GM12878 (cell line): ENCODE measurements at regions not wholly inside any gene's neighbourhood (a gene's known extent, or its start where the extent isn't known, plus 50 kb on each side); places are given as distances from the start of the nearest gene placed in this dataset.

Source experiments
- ATAC-seq: fragments of 200-7000 bp; cut with Tn5 transposase; 3 replicates; pipeline ENCODE4 v1.9.1; 2020; ENCODE audit warnings: mild to moderate bottlenecking, moderate library complexity
- BruUV-seq: library from RNA; stranded (reverse); fragments of 400-500 nt; replicated peaks from 2 replicates; lab custom pipeline; 2021; lab: Mats Ljungman, UMichigan
- CTCF ChIA-PET: fragments of 300-600 bp; sonication (Branson Sonifier 250); formaldehyde crosslinking; extraction: SDS; loops from one replicate; lab custom pipeline; 2021; ENCODE audit warnings: inconsistent platforms; lab: Yijun Ruan, JAX
- POLR2A ChIA-PET: fragments of 350-600 bp; formaldehyde crosslinking; extraction: SDS; loops from one replicate; lab custom pipeline; 2021; ENCODE audit warnings: inconsistent platforms; lab: Charles Lee
- RAD21 ChIA-PET: fragments of 300-600 bp; sonication (Branson Sonifier 250); formaldehyde crosslinking; loops from one replicate; lab custom pipeline; 2023; ENCODE audit warnings: antibody characterized with exemption; ENCODE audit not compliant: unreplicated experiment; lab: Charles Lee
- SMC1A ChIA-PET: fragments of 300-600 bp; sonication (Branson Sonifier 250); formaldehyde crosslinking; loops from one replicate; lab custom pipeline; 2023; ENCODE audit not compliant: unreplicated experiment, uncharacterized antibody; lab: Charles Lee
- DNase-seq: peaks from one replicate; pipeline ENCODE4 v3.0.0-alpha.2; 2011; ENCODE audit warnings: low read depth, low spot score
- FAIRE-seq: peaks from 3 replicates; lab custom pipeline; 2011; peaks lifted over from hg19 to GRCh38; lab: Jason Lieb, UNC
- H2AFZ ChIP-seq: 2 replicates; pipeline ENCODE4 v1.6.0; 2011; ENCODE audit warnings: low read depth, low read length, control low read depth; ENCODE audit not compliant: control insufficient read depth
- H3K27ac ChIP-seq: 2 replicates; pipeline ENCODE4 v1.5.1; 2011; ENCODE audit warnings: control low read depth; ENCODE audit not compliant: control insufficient read depth, insufficient read depth
- H3K27me3 ChIP-seq, 2 experiments: replicated peaks in 1 of 2; 2 replicates each; pipeline versions ENCODE4 v1.6.0 to v1.6.1; 2011; ENCODE audit warnings: low read length in 1 of 2; ENCODE audit not compliant: control insufficient read depth in 2 of 2, insufficient read depth in 2 of 2
- H3K36me3 ChIP-seq, 2 experiments: 2 replicates each; pipeline ENCODE4 v1.5.1; 2011; ENCODE audit warnings: low read length in 1 of 2; ENCODE audit not compliant: control insufficient read depth in 2 of 2, insufficient read depth in 2 of 2
- H3K4me1 ChIP-seq: 2 replicates; pipeline ENCODE4 v1.6.1; 2011; ENCODE audit warnings: mild to moderate bottlenecking, low read length, moderate library complexity, mixed read lengths; ENCODE audit not compliant: control insufficient read depth, insufficient read depth
- H3K4me2 ChIP-seq: 2 replicates; pipeline ENCODE4 v1.6.0; 2011; ENCODE audit warnings: control low read depth; ENCODE audit not compliant: control insufficient read depth, insufficient read depth
- H3K4me3 ChIP-seq: fragments of 200-600 bp; sonication (generic); 2 replicates; pipeline ENCODE4 v1.5.1; 2016
- H3K79me2 ChIP-seq: 2 replicates; pipeline ENCODE4 v1.6.0; 2011; ENCODE audit warnings: low read length; ENCODE audit not compliant: control insufficient read depth, insufficient read depth
- H3K9ac ChIP-seq: 2 replicates; pipeline ENCODE4 v1.8.0; 2011; ENCODE audit warnings: low read length, control low read depth, mixed read lengths; ENCODE audit not compliant: control insufficient read depth, insufficient read depth
- H3K9me3 ChIP-seq: replicated peaks from 3 replicates; pipeline ENCODE4 v1.5.1; 2011; ENCODE audit warnings: mild to moderate bottlenecking, low read length; ENCODE audit not compliant: control insufficient read depth, insufficient read depth
- H4K20me1 ChIP-seq: 2 replicates; pipeline ENCODE4 v1.6.0; 2011; ENCODE audit not compliant: control insufficient read depth, insufficient read depth
- ATF7 ChIP-seq: fragments of 450-650 bp; IDR thresholded peaks from 2 replicates; pipeline ENCODE4 v1.6.1; 2016; ENCODE audit warnings: low read depth, mild to moderate bottlenecking
- CBX5 ChIP-seq: sonication (generic); IDR thresholded peaks from 2 replicates; pipeline ENCODE4 v1.6.1; 2016; ENCODE audit warnings: low read depth, moderate library complexity, mild to moderate bottlenecking, inconsistent platforms
- JUNB ChIP-seq: IDR thresholded peaks from 2 replicates; pipeline ENCODE4 v1.6.1; 2016; ENCODE audit warnings: antibody characterized with exemption, mild to moderate bottlenecking
- NFIC ChIP-seq: IDR thresholded peaks from 2 replicates; pipeline ENCODE4 v1.6.1; 2012; ENCODE audit warnings: low read depth, mild to moderate bottlenecking, inconsistent platforms, low read length, moderate library complexity
- POU2F2 ChIP-seq: IDR thresholded peaks from 3 replicates; pipeline ENCODE4 v1.6.1; 2011; ENCODE audit warnings: low read depth, mild to moderate bottlenecking, low read length, borderline replicate concordance
- RUNX3 ChIP-seq: IDR thresholded peaks from 2 replicates; pipeline ENCODE4 v1.6.1; 2012; ENCODE audit warnings: low read length, inconsistent platforms
- SPI1 ChIP-seq: IDR thresholded peaks from 2 replicates; pipeline ENCODE4 v1.6.1; 2011; ENCODE audit warnings: low read depth, mild to moderate bottlenecking, low read length, moderate library complexity, borderline replicate concordance; ENCODE audit not compliant: insufficient read depth
- WGBS: methylation state at CpG from one replicate; pipeline ENCODE4 v1.1.6; 2016; ENCODE audit warnings: low lambda C conversion rate; ENCODE audit not compliant: insufficient replicate concordance, insufficient coverage; ENCODE audit errors: missing lambda C conversion rate; 5-methylcytosine and 5-hydroxymethylcytosine counted together
- in situ Hi-C: fragments of 300-500 bp; cut with MboI; formaldehyde crosslinking; loops from 9 replicates; pipeline ENCODE4 v1.14.3; 2018; ENCODE audit warnings: mixed read lengths
- intact Hi-C: fragments of 100-400 bp; cut with micrococcal nuclease; formaldehyde crosslinking; loops from one replicate; pipeline ENCODE4 v1.14.2; 2022; ENCODE audit not compliant: unreplicated experiment
- TF ChIP-seq, protein P1 (sequence below): fragments of 450-650 bp; IDR thresholded peaks from 2 replicates; pipeline ENCODE4 v1.6.1; 2017; ENCODE audit warnings: low read depth, mild to moderate bottlenecking, moderate library complexity

DNA sequence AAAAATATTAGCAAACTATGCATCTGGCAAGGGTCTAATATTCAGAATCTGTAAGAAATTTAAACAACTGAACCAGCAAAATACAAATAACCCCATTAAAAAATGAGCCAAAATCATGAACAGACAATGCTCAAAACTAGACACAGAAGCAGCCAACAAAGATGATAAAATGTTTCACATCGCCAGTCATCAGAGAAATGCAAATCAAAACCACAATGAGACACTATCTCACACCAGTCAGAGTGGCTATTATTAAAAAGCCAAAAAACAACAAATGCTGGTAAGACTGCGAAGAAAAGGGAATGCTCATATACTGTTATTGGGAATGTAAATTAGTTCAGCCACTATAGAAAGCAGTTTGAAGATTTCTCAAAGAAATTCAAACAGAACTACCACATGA, 201.3 kb upstream of the CPEB2 start:
- H3K4me1 ChIP-seq: no peaks in the 10 kb centered on the region
- POLR2A ChIA-PET: interaction anchor here (0.9 kb wide), 1 partner anchor 42 kb away, joined by 3 read pairs; no protein-coding TSS in a partner anchor
- 24% methylated on average over 2 of the region's 2 CpGs for WGBS
- H3K9ac ChIP-seq: no peak overlapping the region
- in situ Hi-C loops (no loop called here), intact Hi-C loops (no loop called here)
- TF ChIP-seq POU2F2 (peak; percentile 38; the same call in 1 of the 3 replicates), CBX5 (0 out of 2 replicates have a peak, but pooled peaks have one; percentile 27), ATF7 (0 out of 2 replicates have a peak, but pooled peaks have one; percentile 14), RUNX3 (peak; percentile 76), SPI1 (no peak), NFIC (peak; percentile 35; the same call in 1 of the 2 replicates), JUNB (peak; percentile 14; the same call in 1 of the 2 replicates)
- TF ChIP-seq, protein P1, sequence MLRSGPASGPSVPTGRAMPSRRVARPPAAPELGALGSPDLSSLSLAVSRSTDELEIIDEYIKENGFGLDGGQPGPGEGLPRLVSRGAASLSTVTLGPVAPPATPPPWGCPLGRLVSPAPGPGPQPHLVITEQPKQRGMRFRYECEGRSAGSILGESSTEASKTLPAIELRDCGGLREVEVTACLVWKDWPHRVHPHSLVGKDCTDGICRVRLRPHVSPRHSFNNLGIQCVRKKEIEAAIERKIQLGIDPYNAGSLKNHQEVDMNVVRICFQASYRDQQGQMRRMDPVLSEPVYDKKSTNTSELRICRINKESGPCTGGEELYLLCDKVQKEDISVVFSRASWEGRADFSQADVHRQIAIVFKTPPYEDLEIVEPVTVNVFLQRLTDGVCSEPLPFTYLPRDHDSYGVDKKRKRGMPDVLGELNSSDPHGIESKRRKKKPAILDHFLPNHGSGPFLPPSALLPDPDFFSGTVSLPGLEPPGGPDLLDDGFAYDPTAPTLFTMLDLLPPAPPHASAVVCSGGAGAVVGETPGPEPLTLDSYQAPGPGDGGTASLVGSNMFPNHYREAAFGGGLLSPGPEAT: no peak
- CTCF ChIA-PET: no interaction called here
- no peaks in the 10 kb centered on the region for H4K20me1 ChIP-seq
- no peak overlapping the region for H3K4me3 ChIP-seq
- no peaks in the 10 kb centered on the region for H3K36me3 ChIP-seq
- SMC1A ChIA-PET: no interaction called here
- H3K79me2 ChIP-seq: no peaks in the 10 kb centered on the region
- H2AFZ ChIP-seq: no peak overlapping the region
- BruUV-seq: no TSS peak
- ATAC-seq: peak; percentile 70
- H3K27ac ChIP-seq: no peak overlapping the region
- no peaks in the 10 kb centered on the region for H3K27me3 ChIP-seq
- FAIRE-seq: no peak
- no peak for DNase-seq
- H3K9me3 ChIP-seq: peaks cover 4% of the 10 kb centered on the region; the same call in 2 of the 3 replicates
- H3K4me2 ChIP-seq: no peak overlapping the region
- RAD21 ChIA-PET: no interaction called here
